PFSK-1 (cell line): ENCODE measurements at regions not wholly inside any gene's neighbourhood (a gene's known extent, or its start where the extent isn't known, plus 50 kb on each side); places are given as distances from the start of the nearest gene placed in this dataset.

Experiments
- FOXP2 ChIP-seq: optimal IDR thresholded peaks from 2 replicates; pipeline ENCODE3; 2011; ENCODE audit warnings: borderline replicate concordance, control low read depth, inconsistent platforms; ENCODE audit not compliant: insufficient read depth; ENCODE audit errors: extremely low read length, extremely low read depth
- POLR2AphosphoS5 ChIP-seq: IDR thresholded peaks from 2 replicates; pipeline ENCODE4 v1.6.1; 2012; ENCODE audit warnings: low read depth, mild to moderate bottlenecking, control low read depth, low read length, moderate library complexity
- SIN3A ChIP-seq: IDR thresholded peaks from 2 replicates; pipeline ENCODE4 v1.6.1; 2012; ENCODE audit warnings: mild to moderate bottlenecking, low read length, moderate library complexity, borderline replicate concordance; ENCODE audit not compliant: insufficient read depth
- TF ChIP-seq, protein P1 (sequence below), 2 experiments: IDR thresholded peaks; 2 replicates each; pipeline versions ENCODE4 v1.6.1 to v1.8.0; 2011 to 2012; ENCODE audit warnings: low read depth in 2 of 2, low read length in 2 of 2, control low read depth in 1 of 2, inconsistent platforms in 1 of 2, mild to moderate bottlenecking in 1 of 2, moderate library complexity in 1 of 2; ENCODE audit not compliant: insufficient read depth in 1 of 2

DNA sequence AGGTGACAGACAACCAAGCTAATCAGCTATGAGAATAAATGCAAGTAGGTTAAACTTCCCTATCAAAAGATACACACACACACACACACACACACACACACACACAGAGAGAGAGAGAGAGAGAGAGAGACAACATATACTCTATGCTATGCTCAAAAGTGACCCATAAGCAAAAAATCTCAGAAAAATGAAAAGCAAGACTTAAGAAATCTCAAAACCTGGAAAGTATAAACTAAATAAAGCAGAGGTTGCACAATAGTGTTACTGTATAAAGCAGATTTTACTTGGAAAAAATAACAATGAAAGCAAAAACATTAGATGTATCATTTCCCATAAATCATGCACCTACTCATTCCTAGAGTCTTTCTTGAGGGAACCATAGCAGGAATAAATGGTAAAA lies 221.5 kb downstream of the INHBA start:
- TF ChIP-seq SIN3A (no peak), FOXP2 (no peak), POLR2AphosphoS5 (no peak)
- TF ChIP-seq, protein P1, sequence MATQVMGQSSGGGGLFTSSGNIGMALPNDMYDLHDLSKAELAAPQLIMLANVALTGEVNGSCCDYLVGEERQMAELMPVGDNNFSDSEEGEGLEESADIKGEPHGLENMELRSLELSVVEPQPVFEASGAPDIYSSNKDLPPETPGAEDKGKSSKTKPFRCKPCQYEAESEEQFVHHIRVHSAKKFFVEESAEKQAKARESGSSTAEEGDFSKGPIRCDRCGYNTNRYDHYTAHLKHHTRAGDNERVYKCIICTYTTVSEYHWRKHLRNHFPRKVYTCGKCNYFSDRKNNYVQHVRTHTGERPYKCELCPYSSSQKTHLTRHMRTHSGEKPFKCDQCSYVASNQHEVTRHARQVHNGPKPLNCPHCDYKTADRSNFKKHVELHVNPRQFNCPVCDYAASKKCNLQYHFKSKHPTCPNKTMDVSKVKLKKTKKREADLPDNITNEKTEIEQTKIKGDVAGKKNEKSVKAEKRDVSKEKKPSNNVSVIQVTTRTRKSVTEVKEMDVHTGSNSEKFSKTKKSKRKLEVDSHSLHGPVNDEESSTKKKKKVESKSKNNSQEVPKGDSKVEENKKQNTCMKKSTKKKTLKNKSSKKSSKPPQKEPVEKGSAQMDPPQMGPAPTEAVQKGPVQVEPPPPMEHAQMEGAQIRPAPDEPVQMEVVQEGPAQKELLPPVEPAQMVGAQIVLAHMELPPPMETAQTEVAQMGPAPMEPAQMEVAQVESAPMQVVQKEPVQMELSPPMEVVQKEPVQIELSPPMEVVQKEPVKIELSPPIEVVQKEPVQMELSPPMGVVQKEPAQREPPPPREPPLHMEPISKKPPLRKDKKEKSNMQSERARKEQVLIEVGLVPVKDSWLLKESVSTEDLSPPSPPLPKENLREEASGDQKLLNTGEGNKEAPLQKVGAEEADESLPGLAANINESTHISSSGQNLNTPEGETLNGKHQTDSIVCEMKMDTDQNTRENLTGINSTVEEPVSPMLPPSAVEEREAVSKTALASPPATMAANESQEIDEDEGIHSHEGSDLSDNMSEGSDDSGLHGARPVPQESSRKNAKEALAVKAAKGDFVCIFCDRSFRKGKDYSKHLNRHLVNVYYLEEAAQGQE (IDR thresholded peaks at IDR 0.05; ENCODE audit: insufficient read depth in 1 of 2, low read depth in 2 of 2, low read length in 2 of 2), result no peak
